ENCODE measurements at regions not wholly inside any gene's neighbourhood (a gene's known extent, or its start where the extent isn't known, plus 50 kb on each side); places are given as distances from the start of the nearest gene placed in this dataset.
"Not testable (repeated sequence)": the region's sequence is repeated elsewhere in the genome, so short reads cannot be mapped to it uniquely, and the experiment has no call there.

GRCh38 chr7:65800890-65801341 is 72.0 kb upstream of the VKORC1L1 start:
- TF ChIP-seq POLR2A (IDR thresholded peaks at IDR 0.05; ENCODE audit: low read depth, low read length) (no peak), TAF1 (IDR thresholded peaks at IDR 0.05; ENCODE audit: low read depth, low read length) (no peak), POLR2AphosphoS5 (IDR thresholded peaks at IDR 0.05; ENCODE audit: low read depth, low read length) (no peak), PAX5 (IDR thresholded peaks at IDR 0.05; ENCODE audit: insufficient read depth, low read length, severe bottlenecking) (no peak)
- FAIRE-seq (no peak), DNase-seq (ENCODE audit: insufficient read length, low spot score) (no peak)

GRCh38 chr7:65804887-65805286 is 68.0 kb upstream of the VKORC1L1 start:
- no peak for TF ChIP-seq TAF1 (IDR thresholded peaks at IDR 0.05; ENCODE audit: low read depth, low read length)
- TF ChIP-seq PAX5 (IDR thresholded peaks at IDR 0.05; ENCODE audit: insufficient read depth, low read length, severe bottlenecking): no peak
- no peak for TF ChIP-seq POLR2A (IDR thresholded peaks at IDR 0.05; ENCODE audit: low read depth, low read length)
- no peak for TF ChIP-seq SPI1 (IDR thresholded peaks at IDR 0.05; ENCODE audit: low read depth, low read length)
- TF ChIP-seq POLR2AphosphoS5 (IDR thresholded peaks at IDR 0.05; ENCODE audit: low read depth, low read length): no peak
- no peak for TF ChIP-seq POU2F2 (IDR thresholded peaks at IDR 0.05; ENCODE audit: low read depth, low read length)
- no peak for FAIRE-seq
- no peak for DNase-seq (ENCODE audit: insufficient read length, low spot score)

GRCh38 chr7:65807067-65807466 is 65.8 kb upstream of the VKORC1L1 start:
- DNase-seq (ENCODE audit: insufficient read length, low spot score); FAIRE-seq: not testable (repeated sequence)

- peak; percentile 13 for FAIRE-seq
- no peak for TF ChIP-seq POLR2AphosphoS5 (IDR thresholded peaks at IDR 0.05; ENCODE audit: low read depth, low read length)
- TF ChIP-seq SPI1 (IDR thresholded peaks at IDR 0.05; ENCODE audit: low read depth, low read length): peak; percentile 37
- peak; percentile 45; the same call in 1 of the 2 replicates for TF ChIP-seq POU2F2 (IDR thresholded peaks at IDR 0.05; ENCODE audit: low read depth, low read length)
- TF ChIP-seq PAX5 (IDR thresholded peaks at IDR 0.05; ENCODE audit: insufficient read depth, low read length, severe bottlenecking): peak; percentile 81
- no peak for DNase-seq (ENCODE audit: insufficient read length, low spot score)
Observed at GRCh38 chr7:65809259-65809981, 63.5 kb upstream of the VKORC1L1 start.

- DNase-seq (ENCODE audit: insufficient read length, low spot score) (no peak), FAIRE-seq (peak; percentile 76)
- TF ChIP-seq PAX5 (IDR thresholded peaks at IDR 0.05; ENCODE audit: insufficient read depth, low read length, severe bottlenecking): no peak
- no peak for TF ChIP-seq POLR2A (IDR thresholded peaks at IDR 0.05; ENCODE audit: low read depth, low read length)
- no peak for TF ChIP-seq TAF1 (IDR thresholded peaks at IDR 0.05; ENCODE audit: low read depth, low read length)
- TF ChIP-seq SPI1 (IDR thresholded peaks at IDR 0.05; ENCODE audit: low read depth, low read length): no peak
- TF ChIP-seq POLR2AphosphoS5 (IDR thresholded peaks at IDR 0.05; ENCODE audit: low read depth, low read length): no peak
- TF ChIP-seq POU2F2 (IDR thresholded peaks at IDR 0.05; ENCODE audit: low read depth, low read length): no peak
Observed at GRCh38 chr7:65809982-65810288, 62.9 kb upstream of the VKORC1L1 start.

- FAIRE-seq (no peak), DNase-seq (ENCODE audit: insufficient read length, low spot score) (no peak)
- TF ChIP-seq POLR2AphosphoS5 (IDR thresholded peaks at IDR 0.05; ENCODE audit: low read depth, low read length): no peak
- TF ChIP-seq SPI1 (IDR thresholded peaks at IDR 0.05; ENCODE audit: low read depth, low read length): no peak
- no peak for TF ChIP-seq POU2F2 (IDR thresholded peaks at IDR 0.05; ENCODE audit: low read depth, low read length)
- TF ChIP-seq TAF1 (IDR thresholded peaks at IDR 0.05; ENCODE audit: low read depth, low read length): no peak
- TF ChIP-seq PAX5 (IDR thresholded peaks at IDR 0.05; ENCODE audit: insufficient read depth, low read length, severe bottlenecking): no peak
- TF ChIP-seq POLR2A (IDR thresholded peaks at IDR 0.05; ENCODE audit: low read depth, low read length): no peak
Observed at GRCh38 chr7:65812281-65812680, 60.6 kb upstream of the VKORC1L1 start.

- not testable (repeated sequence) for DNase-seq (ENCODE audit: insufficient read length, low spot score); FAIRE-seq
Observed at GRCh38 chr7:65814556-65815167, 58.2 kb upstream of the VKORC1L1 start.

- DNase-seq (ENCODE audit: insufficient read length, low spot score): no peak
- no peak for FAIRE-seq
- TF ChIP-seq SPI1 (IDR thresholded peaks at IDR 0.05; ENCODE audit: low read depth, low read length) (no peak), POLR2AphosphoS5 (IDR thresholded peaks at IDR 0.05; ENCODE audit: low read depth, low read length) (no peak), POLR2A (IDR thresholded peaks at IDR 0.05; ENCODE audit: low read depth, low read length) (no peak), PAX5 (IDR thresholded peaks at IDR 0.05; ENCODE audit: insufficient read depth, low read length, severe bottlenecking) (no peak), TAF1 (IDR thresholded peaks at IDR 0.05; ENCODE audit: low read depth, low read length) (no peak), POU2F2 (IDR thresholded peaks at IDR 0.05; ENCODE audit: low read depth, low read length) (no peak)
Observed at GRCh38 chr7:65820287-65820950, 52.5 kb upstream of the VKORC1L1 start.
